GM18951 (cell line): ENCODE measurements at regions not wholly inside any gene's neighbourhood (a gene's known extent, or its start where the extent isn't known, plus 50 kb on each side); places are given as distances from the start of the nearest gene placed in this dataset.

Source experiments
- POLR2A ChIP-seq: IDR thresholded peaks from 4 replicates; pipeline ENCODE4 v1.6.1; 2011; ENCODE audit warnings: mild to moderate bottlenecking; ENCODE audit not compliant: insufficient read length, insufficient read depth; ENCODE audit errors: extremely low read depth
- in situ Hi-C: fragments of 300-500 bp; cut with MboI; formaldehyde crosslinking; loops from one replicate; pipeline ENCODE4 v1.12.0; 2022; ENCODE audit warnings: low sequenced_read_pairs, mixed read lengths, inconsistent platforms; ENCODE audit not compliant: unreplicated experiment

- no peak for TF ChIP-seq POLR2A
- in situ Hi-C loops, result no loop called here
These were observed 641.1 kb downstream of the MID1IP1 start for GRCh38 chrX:39442332-39442731.

- TF ChIP-seq POLR2A, result no peak
- in situ Hi-C loops, result no loop called here
These were observed 642.0 kb downstream of the MID1IP1 start for GRCh38 chrX:39443240-39443639.

- in situ Hi-C loops, result no loop called here
- TF ChIP-seq POLR2A, result no peak
These were observed 644.1 kb downstream of the MID1IP1 start for GRCh38 chrX:39445336-39445735.

- TF ChIP-seq POLR2A, result no peak
- in situ Hi-C loops, result no loop called here
These were observed 648.1 kb downstream of the MID1IP1 start for GRCh38 chrX:39449352-39449751.

GRCh38 chrX:39450234-39450977, 647.4 kb downstream of the BCOR start:
- no peak for TF ChIP-seq POLR2A
- in situ Hi-C loops, result no loop called here

GRCh38 chrX:39451046-39451445, 646.7 kb downstream of the BCOR start:
- no peak for TF ChIP-seq POLR2A
- in situ Hi-C loops, result no loop called here

GRCh38 chrX:39452401-39452800, 645.4 kb downstream of the BCOR start:
- in situ Hi-C loops, result no loop called here

GRCh38 chrX:39453889-39454621, 643.7 kb downstream of the BCOR start:
- in situ Hi-C loops, result no loop called here
- no peak for TF ChIP-seq POLR2A

More at GRCh38 chrX:39452401-39452800, 645.4 kb downstream of the BCOR start:
- TF ChIP-seq POLR2A, result no peak

- TF ChIP-seq POLR2A, result no peak
These were observed 640.7 kb downstream of the BCOR start for GRCh38 chrX:39456894-39457604.

GRCh38 chrX:39458779-39459178, 639.0 kb downstream of the BCOR start:
- TF ChIP-seq POLR2A, result no peak
- in situ Hi-C loops, result no loop called here

More at GRCh38 chrX:39456894-39457604, 640.7 kb downstream of the BCOR start:
- in situ Hi-C loops, result no loop called here

GRCh38 chrX:39459204-39459603, 638.6 kb downstream of the BCOR start:
- TF ChIP-seq POLR2A, result no peak
- in situ Hi-C loops, result no loop called here

- in situ Hi-C loops, result no loop called here
- no peak for TF ChIP-seq POLR2A
These were observed 637.8 kb downstream of the BCOR start for GRCh38 chrX:39459952-39460351.

GRCh38 chrX:39460499-39460898, 637.3 kb downstream of the BCOR start:
- TF ChIP-seq POLR2A, result no peak
- in situ Hi-C loops, result no loop called here

- in situ Hi-C loops, result no loop called here
- TF ChIP-seq POLR2A, result no peak
These were observed 634.9 kb downstream of the BCOR start for GRCh38 chrX:39462835-39463234.

GRCh38 chrX:39464253-39464652, 633.5 kb downstream of the BCOR start:
- in situ Hi-C loops, result no loop called here
- no peak for TF ChIP-seq POLR2A
